ENCODE measurements at regions not wholly inside any gene's neighbourhood (a gene's known extent, or its start where the extent isn't known, plus 50 kb on each side); places are given as distances from the start of the nearest gene placed in this dataset.
"Not testable (repeated sequence)": the region's sequence is repeated elsewhere in the genome, so short reads cannot be mapped to it uniquely, and the experiment has no call there.

DNA sequence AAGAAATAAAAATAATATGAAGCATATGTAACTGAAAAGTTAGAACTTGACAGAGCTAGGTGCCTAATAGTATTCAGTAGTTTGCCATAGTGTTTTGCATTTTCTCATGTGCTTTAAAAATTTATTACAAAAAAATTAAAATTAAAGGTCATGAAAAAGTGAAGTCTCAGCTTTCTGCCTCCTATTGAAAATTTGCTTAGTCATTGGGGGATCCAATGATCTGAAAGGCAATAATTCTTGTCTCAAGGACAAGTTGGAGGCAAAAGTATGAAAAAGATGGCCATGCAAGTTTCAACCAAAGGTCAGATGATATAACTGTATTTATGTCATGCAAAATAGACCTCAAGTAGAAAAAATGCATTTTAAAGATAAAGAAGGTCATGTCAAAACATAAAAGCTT, 140.7 kb downstream of the DUSP10 start:
- no peak for FAIRE-seq

- no peak for FAIRE-seq
Observed at GRCh38 chr1:221602830-221603229, 139.1 kb downstream of the DUSP10 start.

DNA sequence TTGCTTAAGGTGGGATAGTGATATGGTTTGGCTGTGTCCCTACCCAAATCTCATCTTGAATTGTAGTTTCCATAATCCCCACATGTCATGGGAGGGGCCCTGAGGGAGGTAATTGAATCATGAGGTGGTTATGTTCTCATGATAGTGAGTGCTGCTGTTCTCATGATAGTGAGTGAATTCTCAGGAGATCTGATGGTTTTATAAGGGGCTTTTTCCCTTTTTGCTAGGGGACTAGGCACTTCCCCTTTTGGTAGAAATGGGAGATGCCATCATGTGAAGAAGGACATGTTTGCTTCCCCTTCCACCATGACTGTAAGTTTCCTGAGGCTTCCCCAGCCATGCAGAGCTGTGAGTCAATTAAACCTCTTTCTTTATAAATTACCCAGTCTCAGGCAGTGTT, 137.5 kb downstream of the DUSP10 start:
- not testable (repeated sequence) for FAIRE-seq

GRCh38 chr1:221604948-221605347, 136.9 kb downstream of the DUSP10 start:
- peak; percentile 11 for FAIRE-seq

DNA sequence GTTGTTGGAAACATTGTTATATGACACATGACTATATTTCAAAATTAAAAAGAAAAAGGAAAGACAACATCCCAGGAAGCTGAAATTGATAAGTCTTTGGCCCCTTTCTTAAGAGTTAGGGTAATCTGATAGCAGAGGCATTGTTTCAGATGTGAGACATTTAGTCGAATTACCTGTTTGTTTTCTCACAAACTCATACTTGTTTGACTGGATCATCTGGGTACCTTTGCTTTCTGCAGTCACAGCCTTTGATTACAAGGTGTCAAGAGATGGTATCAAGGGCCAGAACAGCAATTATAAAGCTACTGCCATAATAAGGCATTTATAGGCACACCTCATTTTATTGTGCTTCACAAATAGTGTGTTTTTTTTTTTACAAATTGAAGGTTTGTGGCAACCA, 136.3 kb downstream of the DUSP10 start:
- FAIRE-seq, result no peak

- FAIRE-seq, result no peak
Observed at GRCh38 chr1:221606256-221606655, 135.6 kb downstream of the DUSP10 start.

GRCh38 chr1:221608835-221609320, 133.0 kb downstream of the DUSP10 start:
- no peak for FAIRE-seq

GRCh38 chr1:221611656-221612046, 130.2 kb downstream of the DUSP10 start:
- FAIRE-seq, result no peak

DNA sequence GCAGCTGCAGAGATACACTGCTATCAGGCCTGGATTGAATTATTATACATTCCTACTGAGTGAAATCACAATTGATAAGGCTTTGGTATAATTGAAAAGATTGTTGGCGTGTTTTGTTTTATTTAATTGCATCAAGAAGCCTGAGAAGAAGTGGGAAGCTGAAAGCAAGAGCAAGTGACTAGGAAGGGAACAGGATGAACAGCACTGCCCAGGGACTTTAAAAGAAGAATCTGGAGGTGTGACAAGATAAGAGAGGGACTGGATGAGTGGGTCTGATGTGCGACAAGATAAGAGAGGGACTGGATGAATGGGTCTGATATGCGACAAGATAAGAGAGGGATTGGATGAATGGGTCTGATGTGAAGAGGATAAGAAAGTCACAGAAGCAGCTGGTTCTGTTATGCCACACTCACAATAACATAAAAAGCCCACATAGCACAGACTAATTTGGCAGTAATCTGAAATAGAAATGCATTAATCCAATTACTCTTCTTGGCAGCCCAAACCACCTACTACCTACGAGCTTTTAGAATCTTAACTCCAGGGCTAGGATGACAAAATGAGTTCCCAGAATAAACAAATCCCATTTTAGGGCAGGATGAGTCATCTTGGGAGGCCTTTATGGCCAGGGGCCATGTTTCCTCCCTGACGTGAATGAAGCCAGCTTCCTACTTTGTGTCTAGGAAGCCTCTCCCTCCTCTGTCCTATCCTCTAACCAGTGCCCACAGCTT, 129.7 kb downstream of the DUSP10 start:
- FAIRE-seq, result no peak

- FAIRE-seq, result no peak
Observed at GRCh38 chr1:221620437-221621384, 121.2 kb downstream of the DUSP10 start.

DNA sequence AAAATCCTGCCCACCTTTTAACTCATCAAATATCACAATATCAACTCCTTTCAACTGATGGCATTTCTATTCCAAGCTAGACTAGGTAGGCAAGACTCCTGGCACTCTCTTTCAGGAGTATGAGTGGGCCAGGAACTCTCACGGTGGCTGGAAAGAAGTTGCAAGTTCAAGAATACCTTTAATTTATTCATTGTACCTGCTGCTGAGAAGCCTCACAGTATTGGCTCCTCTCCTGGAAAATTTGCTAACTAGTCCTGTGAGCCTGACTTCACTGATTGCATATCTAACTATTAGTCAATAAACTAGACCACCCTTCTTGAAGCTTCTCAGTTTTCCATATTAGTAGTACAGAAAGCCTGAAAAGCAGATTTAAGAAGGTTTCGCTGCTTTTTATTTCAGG, 120.2 kb downstream of the DUSP10 start:
- no peak for FAIRE-seq

DNA sequence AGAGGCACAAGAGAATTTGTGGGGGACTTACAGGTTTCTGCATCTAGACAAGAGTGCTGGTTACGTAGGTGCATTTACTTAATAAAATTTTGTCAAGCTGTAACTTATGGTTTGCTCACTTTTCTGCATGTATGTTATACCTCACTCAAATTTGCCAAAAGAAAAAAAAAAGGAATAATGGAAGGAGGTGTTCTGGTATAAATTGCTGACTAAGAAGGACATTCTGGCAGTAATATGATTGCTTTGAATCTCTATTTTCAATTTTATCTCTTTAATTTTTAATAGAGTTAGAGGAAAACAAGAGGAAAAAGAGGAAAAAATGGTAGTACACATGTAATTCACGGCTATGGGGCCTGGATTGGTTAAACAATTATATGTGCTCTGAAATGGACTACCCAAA, 119.5 kb downstream of the DUSP10 start:
- FAIRE-seq, result no peak

DNA sequence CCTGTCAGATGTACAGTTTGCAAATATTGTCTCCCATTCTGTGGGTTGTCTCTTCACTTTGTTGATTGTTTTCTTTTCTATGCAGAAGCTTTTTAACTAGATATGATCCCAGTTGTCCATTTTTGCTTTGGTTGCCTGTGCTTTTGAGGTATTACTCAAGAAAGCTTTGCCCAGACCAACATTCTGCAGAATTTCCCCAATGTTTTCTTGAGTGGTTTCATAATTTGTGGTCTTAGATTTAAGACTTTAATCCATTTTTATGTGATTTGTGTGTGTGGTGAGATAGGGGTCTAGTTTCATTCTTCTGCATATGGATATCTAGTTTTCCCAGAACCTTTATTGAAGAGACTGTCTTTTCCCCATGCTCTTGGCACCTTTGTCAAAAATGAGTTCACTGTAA, 116.9 kb downstream of the DUSP10 start:
- FAIRE-seq, result no peak

DNA sequence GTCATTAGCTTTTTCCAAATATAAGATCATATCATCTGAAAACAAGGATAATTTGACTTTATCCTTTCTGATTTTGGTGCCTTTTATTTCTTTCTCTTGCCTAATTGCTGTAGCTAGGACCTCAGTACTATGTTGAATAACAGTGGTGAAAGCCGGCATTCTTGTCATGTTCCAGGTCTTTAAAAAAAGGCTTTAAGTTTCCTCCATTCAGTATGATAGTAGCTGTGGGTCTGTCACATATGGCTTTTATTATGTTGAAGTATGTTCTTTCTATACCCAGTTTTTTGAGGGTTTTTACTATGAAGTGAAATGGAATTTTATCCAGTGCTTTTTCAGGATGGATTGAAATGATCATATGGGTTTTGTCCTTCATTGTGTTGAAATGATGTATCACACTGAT, 115.8 kb downstream of the DUSP10 start:
- no peak for FAIRE-seq

- no peak for FAIRE-seq
Observed at GRCh38 chr1:221630236-221630635, 111.7 kb downstream of the DUSP10 start.

GRCh38 chr1:221631556-221631955, 110.3 kb downstream of the DUSP10 start:
- no peak for FAIRE-seq

- FAIRE-seq, result no peak
Observed at GRCh38 chr1:221632072-221632471, 109.8 kb downstream of the DUSP10 start.

DNA sequence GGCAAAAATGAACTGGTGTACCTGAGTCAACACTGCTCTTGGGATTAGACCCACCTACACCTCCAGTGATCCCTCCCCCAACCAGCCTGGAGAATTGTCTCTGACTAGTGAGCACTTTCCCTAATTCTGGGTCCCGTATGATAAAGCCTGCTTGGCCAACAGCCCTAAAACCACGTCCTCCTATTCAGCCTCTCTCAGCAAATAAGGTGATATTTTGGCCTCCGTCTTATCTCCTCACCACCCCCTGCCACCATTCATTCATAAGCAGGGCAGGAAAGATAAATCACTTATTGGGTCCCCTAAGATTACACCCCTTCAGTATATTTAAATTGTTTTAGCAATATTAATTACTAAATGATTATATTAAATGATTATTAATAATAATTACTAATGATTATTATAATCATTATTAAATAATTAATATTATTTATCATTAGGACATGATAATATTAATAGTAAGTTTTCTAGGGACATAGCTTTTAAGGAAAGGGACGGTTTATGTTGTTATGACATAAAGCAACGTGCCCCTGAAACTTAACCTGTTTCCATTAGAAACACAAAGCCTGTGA, 108.0 kb downstream of the DUSP10 start:
- FAIRE-seq, result no peak

DNA sequence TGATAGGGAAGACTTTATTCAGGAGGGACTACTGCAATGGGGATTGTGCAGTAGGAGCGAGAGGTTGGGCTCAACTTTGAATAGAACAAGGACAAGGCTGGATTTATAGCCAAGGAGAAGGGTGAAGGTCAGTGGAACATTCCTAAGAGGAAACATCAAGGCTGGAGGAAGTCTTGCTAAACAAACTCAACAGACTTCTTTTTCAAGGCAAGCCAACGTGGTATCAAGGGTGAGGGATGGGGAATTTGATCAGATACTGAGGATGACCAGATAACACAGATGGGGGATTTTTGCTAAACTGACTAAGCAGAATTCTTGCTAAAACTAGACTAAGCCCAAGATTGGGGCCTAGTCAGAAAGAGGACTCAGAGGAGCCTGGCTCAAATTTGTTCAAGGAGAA, 107.3 kb downstream of the DUSP10 start:
- no peak for FAIRE-seq

GRCh38 chr1:221635305-221635704, 106.6 kb downstream of the DUSP10 start:
- no peak for FAIRE-seq

DNA sequence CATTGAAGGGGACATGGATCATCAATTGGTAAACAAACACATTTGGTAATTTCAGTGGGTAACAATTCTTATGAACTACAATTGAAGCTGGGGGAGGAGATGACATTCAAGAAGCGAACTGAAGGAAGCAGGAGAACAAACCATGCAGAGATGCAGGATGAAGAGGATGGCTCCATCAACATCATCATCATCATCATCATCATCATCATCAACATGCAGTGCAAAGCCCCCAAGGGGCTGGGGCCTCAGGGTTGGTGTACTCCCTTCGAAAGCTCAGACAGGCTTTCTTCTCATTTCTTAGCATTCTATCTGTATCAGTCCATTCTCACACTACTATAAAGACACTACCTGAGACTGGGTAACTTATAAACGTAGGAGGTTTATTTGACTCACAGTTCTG, 105.8 kb downstream of the DUSP10 start:
- FAIRE-seq, result no peak

GRCh38 chr1:221636967-221637366, 104.9 kb downstream of the DUSP10 start:
- FAIRE-seq, result no peak

GRCh38 chr1:221637641-221638041, 104.2 kb downstream of the DUSP10 start:
- no peak for FAIRE-seq

DNA sequence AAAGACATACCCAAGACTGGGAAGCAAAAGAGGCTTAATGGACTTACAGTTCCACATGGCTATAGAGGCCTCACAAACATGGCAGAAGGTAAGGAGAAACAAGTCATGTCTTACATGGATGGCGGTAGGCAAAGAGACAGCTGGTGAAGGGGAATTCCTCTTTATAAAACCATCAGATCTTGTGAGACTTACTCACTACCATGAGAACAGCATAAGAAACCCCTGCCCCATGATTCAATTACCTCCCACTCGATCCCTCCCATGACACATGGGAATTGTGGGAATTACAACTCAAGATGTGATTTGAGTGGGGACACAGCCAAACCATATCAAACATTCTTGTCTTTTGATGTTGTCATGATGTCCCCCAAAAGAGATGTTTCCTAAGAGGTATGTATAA, 103.3 kb downstream of the DUSP10 start:
- FAIRE-seq, result no peak
